AG09319 (cell line): ENCODE measurements at regions not wholly inside any gene's neighbourhood (a gene's known extent, or its start where the extent isn't known, plus 50 kb on each side); places are given as distances from the start of the nearest gene placed in this dataset.

ENCODE experiments used
- DNase-seq: peaks from one replicate; pipeline ENCODE4 v3.0.0-alpha.2; 2010; ENCODE audit warnings: low read depth; ENCODE audit errors: extremely low read depth
- CTCF ChIP-seq: IDR thresholded peaks from 2 replicates; pipeline ENCODE4 v1.5.1; 2011; ENCODE audit warnings: low read depth, mild to moderate bottlenecking, inconsistent platforms, low read length, moderate library complexity

GRCh38 chr6:33923857-33924514 lies 120.2 kb upstream of the MLN start:
- DNase-seq, result no peak
- TF ChIP-seq CTCF, result no peak

GRCh38 chr6:33921745-33922144 lies 117.9 kb upstream of the MLN start:
- no peak for DNase-seq
- TF ChIP-seq CTCF, result no peak

GRCh38 chr6:33918175-33918695 lies 114.4 kb upstream of the MLN start:
- TF ChIP-seq CTCF, result no peak
- DNase-seq, result no peak

GRCh38 chr6:33915134-33915533 lies 111.3 kb upstream of the MLN start:
- no peak for TF ChIP-seq CTCF
- no peak for DNase-seq

GRCh38 chr6:33914645-33915044 lies 110.8 kb upstream of the MLN start:
- no peak for TF ChIP-seq CTCF
- no peak for DNase-seq

- no peak for DNase-seq
- TF ChIP-seq CTCF, result no peak
Observed at GRCh38 chr6:33912195-33912594, 108.4 kb upstream of the MLN start.

- TF ChIP-seq CTCF, result no peak
- DNase-seq, result no peak
Observed at GRCh38 chr6:33911488-33911887, 107.7 kb upstream of the MLN start.
